Skeletal muscle cell (primary cell): ENCODE measurements at regions not wholly inside any gene's neighbourhood (a gene's known extent, or its start where the extent isn't known, plus 50 kb on each side); places are given as distances from the start of the nearest gene placed in this dataset.
"Not testable (repeated sequence)": the region's sequence is repeated elsewhere in the genome, so short reads cannot be mapped to it uniquely, and the experiment has no call there.

Experiments
- DNase-seq: peaks from one replicate; pipeline ENCODE4 v3.0.0-alpha.2; 2010; ENCODE audit warnings: low read depth
- H3K4me3 ChIP-seq: 2 replicates; pipeline ENCODE4 v1.5.1; 2011; ENCODE audit warnings: low read depth, mild to moderate bottlenecking, control low read depth, low read length, moderate library complexity

DNA sequence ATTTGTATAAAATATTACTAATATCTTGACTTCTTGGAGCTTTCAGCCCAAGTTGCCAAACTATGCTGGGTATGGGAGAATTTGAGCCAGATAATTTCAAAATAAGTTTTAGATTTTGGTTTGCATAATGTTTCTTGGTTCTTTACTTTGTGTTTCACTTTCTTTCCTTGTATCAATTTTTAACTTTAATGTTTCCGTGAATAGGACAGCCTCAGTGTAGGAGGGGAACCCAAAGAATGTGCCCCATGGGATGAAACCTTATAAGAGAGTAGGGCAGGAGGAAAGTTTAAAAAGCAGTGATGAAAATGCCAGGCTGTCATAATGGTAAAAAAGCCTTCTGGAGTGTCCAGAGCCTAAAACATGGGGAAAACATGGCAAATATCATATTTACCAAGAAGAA is 252.4 kb upstream of the IRAK1BP1 start:
- no peak overlapping the region for H3K4me3 ChIP-seq
- no peak for DNase-seq

- no peak for DNase-seq
- H3K4me3 ChIP-seq: no peak overlapping the region
Observed at GRCh38 chr6:78615430-78615904, 251.9 kb upstream of the IRAK1BP1 start.

DNA sequence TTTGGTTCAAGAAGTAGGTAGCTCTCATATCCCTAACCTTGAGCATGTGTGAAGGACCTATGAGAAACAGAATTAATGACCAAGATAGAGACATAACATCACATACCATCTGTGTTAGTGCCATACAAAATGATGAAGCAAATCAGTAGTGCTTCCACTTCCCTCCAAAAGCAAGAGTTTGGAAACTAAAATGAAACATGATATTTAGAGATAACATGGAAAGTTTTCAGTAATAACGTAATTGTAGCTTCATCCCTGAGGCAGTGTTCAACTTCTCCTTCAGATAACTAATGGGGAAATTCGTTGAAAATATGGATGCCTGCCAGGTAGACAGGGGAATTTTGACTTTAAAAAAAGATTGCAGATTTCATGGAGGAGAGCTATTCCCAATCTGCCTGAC is 248.4 kb upstream of the IRAK1BP1 start:
- H3K4me3 ChIP-seq: no peak overlapping the region
- no peak for DNase-seq

GRCh38 chr6:78623554-78623953 is 243.8 kb upstream of the IRAK1BP1 start:
- H3K4me3 ChIP-seq: no peak overlapping the region
- DNase-seq: no peak

GRCh38 chr6:78629154-78629721 is 238.1 kb upstream of the IRAK1BP1 start:
- H3K4me3 ChIP-seq: peak overlapping the region; percentile 34
- DNase-seq: no peak

DNA sequence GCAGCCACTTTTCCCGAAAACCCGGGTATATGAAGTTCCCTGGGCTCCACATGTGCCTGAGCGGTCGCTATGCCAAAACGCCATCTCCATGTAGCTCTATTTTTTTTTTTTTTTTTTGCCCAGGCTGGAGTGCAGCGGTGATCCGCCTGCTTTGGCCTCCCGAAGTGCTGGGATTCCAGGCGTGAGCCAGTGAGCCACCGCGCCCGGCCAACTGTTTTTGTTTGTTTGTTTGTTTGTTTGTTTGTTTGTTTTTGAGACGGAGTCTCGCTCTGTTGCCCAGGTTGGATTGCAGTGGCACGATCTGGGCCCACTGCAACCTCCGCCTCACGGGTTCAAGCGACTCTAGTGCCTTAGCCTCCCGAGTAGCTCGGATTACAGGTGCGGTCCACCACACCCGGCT is 237.5 kb upstream of the IRAK1BP1 start:
- H3K4me3 ChIP-seq: no peak overlapping the region

GRCh38 chr6:78631976-78632375 is 235.4 kb upstream of the IRAK1BP1 start:
- DNase-seq: no peak
- H3K4me3 ChIP-seq: no peak overlapping the region

More for the DNA sequence above, 237.5 kb upstream of the IRAK1BP1 start:
- no peak for DNase-seq

GRCh38 chr6:78639111-78640110 is 227.9 kb upstream of the IRAK1BP1 start:
- no peak overlapping the region for H3K4me3 ChIP-seq
- DNase-seq: no peak

- DNase-seq, H3K4me3 ChIP-seq: not testable (repeated sequence)
Observed at GRCh38 chr6:78643976-78644375, 223.4 kb upstream of the IRAK1BP1 start.

DNA sequence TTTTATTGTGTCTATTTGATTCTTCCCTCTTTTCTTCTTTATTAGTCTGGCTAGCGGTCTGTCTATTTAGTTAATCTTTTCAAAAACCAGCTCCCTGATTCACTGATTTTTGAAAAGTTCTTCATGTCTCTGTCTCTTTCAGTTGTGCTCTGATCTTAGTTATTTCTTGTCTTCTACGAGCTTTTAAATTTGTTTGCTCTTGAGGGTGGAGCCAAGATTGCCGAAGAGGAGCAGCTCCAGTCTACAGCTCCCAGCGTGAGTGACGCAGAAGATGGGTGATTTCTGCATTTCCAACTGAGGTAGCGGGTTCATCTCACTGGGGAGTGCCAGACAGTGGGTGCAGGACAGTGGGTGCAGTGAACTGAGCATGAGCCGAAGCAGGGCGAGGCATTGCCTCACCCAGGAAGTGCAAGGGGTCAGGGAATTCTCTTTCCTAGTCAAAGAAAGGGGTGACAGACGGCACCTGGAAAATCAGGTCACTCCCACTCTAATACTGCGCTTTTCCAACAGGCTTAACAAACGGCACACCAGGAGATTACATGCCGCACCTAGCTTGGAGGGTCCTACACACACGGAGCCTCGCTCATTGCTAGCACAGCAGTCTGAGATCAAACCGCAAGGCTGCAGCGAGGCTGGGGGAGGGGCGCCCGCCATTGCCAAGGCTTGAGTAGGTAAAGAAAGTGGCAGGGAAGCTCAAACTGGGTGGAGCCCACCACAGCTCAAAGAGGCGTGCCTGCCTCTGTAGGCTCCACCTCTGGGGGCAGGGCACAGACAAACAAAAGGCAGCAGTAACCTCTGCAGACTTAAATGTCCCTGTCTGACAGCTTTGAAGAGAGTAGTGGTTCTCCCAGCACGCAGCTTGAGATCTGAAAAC is 220.6 kb upstream of the IRAK1BP1 start:
- not testable (repeated sequence) for H3K4me3 ChIP-seq, DNase-seq

DNA sequence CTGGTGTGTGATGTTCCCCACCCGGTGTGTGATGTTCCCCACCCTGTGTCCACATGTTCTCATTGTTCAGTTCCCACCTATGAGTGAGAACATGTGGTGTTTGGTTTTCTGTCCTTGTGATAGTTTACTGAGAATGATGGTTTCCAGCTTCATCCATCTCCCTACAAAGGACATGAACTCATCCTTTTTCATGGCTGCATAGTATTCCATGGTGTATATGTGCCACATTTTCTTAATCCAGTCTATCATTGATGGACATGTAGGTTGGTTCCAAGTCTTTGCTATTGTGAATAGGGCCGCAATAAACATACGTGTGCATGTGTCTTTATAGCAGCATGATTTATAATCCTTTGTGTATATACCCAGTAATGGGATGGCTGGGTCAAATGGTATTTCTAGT is 201.5 kb upstream of the IRAK1BP1 start:
- not testable (repeated sequence) for DNase-seq, H3K4me3 ChIP-seq

DNA sequence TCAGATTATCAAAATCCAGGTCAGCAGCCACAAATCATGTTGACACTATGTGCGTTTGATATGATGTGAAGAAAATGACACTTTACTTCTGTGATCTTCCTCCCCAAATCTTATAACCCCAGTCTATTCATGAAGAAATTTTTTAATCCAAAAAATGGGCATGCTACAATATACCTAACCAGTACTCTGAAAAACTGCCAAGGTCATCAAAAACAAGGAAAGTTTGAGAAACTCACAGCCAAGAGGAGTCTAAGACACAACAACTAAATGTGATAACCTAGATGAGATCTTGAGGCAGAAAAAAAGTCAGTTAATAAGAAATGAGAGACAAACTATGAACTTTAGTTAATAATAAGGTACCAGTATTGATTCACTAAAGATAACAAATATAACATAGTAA is 200.6 kb upstream of the IRAK1BP1 start:
- no peak for DNase-seq
- no peak overlapping the region for H3K4me3 ChIP-seq

- H3K4me3 ChIP-seq: no peak overlapping the region
- no peak for DNase-seq
Observed at GRCh38 chr6:78670156-78670555, 197.2 kb upstream of the IRAK1BP1 start.

DNA sequence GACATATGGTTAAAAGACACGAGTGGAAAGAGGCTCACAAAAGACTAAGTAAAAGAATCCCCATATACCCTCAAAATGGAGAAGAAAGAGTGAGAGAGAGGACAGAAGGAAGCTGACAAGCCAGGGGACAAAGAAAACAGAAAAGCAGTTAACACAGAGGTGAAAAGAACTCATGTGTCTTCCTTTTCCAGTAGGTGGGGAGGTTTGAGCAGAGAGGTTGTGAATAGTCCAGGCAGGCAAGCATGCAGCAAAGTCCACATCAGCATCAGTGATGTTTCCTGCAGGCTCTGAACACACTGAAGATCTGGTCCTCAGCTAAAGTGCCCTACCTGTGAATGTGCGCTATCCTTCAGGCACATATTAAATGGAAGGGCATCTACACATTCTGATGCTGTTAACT is 196.5 kb upstream of the IRAK1BP1 start:
- H3K4me3 ChIP-seq: no peak overlapping the region
- DNase-seq: no peak

- H3K4me3 ChIP-seq, DNase-seq: not testable (repeated sequence)
Observed at GRCh38 chr6:78676069-78677007, 191.0 kb upstream of the IRAK1BP1 start.

- DNase-seq: no peak
Observed at GRCh38 chr6:78688668-78689067, 178.7 kb upstream of the IRAK1BP1 start.

GRCh38 chr6:78693835-78694234 is 173.5 kb upstream of the IRAK1BP1 start:
- H3K4me3 ChIP-seq: no peak overlapping the region
- no peak for DNase-seq

More at GRCh38 chr6:78688668-78689067, 178.7 kb upstream of the IRAK1BP1 start:
- no peak overlapping the region for H3K4me3 ChIP-seq

DNA sequence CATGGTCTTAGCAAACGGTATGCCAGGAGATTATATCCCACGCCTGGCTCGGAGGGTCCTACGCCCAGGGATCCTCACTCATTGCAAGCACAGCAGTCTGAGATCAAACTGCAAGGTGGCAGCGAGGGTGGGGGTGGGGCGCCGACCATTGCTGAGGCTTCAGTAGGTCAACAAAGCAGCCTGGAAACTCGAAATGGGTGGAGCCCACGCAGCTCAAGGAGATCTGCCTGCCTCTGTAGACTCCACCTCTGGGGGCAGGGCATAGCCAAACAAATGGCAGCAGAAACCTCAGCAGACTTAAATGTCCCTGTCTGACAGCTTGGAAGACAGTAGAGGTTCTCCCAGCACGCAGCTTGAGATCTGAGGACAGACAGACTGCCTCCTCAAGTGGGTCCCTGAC is 172.7 kb upstream of the IRAK1BP1 start:
- DNase-seq, H3K4me3 ChIP-seq: not testable (repeated sequence)

GRCh38 chr6:78700991-78701390 is 166.4 kb upstream of the IRAK1BP1 start:
- no peak overlapping the region for H3K4me3 ChIP-seq
- DNase-seq: no peak
